Activated naive CD4-positive, alpha-beta T cell (primary cell): ENCODE measurements at regions not wholly inside any gene's neighbourhood (a gene's known extent, or its start where the extent isn't known, plus 50 kb on each side); places are given as distances from the start of the nearest gene placed in this dataset.
"Not testable (repeated sequence)": the region's sequence is repeated elsewhere in the genome, so short reads cannot be mapped to it uniquely, and the experiment has no call there.

Experiments used
- DNase-seq, 4 experiments: peaks; one replicate each; lab custom pipeline; 2025; lab: John Stamatoyannopoulos, UW

DNA sequence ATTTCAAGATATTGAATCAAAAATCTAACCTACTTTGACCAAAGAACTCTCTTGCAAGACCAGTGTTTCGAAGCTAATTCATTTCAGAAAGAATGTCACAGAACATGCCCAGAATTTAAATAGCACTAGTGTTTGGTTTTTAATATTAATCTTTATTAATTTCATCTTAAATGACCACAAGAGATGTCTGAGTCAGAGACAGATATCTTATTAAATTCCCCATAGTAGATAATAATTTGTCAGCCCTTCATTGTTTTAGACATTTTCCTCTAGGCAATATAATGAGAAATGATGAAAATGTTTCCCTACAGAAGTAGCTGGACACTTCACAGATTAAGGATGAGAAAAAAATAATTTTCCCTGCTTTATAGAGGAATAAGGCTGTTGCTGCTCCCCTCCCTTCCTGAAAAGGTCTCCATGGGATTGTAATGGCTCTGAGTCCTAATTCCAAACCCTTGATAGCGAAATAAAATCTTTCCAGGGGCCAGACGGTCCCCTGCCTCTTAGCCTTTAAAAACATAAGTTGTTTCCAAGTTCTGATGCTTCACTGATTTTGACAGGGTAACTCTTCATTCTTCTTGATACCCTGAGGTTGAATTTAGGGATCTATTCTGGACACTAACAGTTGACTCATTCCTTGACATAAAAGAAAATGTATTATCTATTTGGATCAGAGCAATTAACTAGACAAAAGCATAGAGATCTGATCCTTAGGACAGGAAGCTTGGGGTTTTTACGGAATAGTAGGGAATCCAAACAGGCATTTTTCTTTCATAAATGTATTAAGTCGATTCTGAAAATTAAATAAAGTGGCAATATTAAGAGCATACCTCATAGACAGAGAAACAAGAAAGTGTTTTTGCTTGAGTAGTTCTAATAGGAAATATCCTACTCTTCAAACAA, 820.8 kb downstream of the BRINP3 start:
- DNase-seq: no peak

DNA sequence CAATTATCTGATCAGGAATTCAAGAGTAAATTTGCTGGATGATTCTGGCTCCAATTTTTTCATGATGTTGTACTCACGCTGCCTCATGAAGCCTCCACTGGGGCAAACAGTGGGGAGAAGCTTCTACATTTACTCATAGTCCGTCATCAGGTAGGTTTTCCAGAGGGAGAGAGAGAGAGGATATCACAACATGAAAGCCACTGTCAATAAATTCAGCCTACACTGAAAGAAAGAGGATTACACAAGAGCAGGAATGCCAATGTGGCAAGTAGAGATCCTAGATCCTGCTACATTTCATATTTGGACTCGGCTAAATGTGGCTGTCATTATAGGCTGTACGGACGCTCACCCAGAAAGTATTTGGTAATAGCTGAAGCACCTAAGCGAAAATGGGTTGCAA, 819.9 kb downstream of the BRINP3 start:
- DNase-seq: no peak

DNA sequence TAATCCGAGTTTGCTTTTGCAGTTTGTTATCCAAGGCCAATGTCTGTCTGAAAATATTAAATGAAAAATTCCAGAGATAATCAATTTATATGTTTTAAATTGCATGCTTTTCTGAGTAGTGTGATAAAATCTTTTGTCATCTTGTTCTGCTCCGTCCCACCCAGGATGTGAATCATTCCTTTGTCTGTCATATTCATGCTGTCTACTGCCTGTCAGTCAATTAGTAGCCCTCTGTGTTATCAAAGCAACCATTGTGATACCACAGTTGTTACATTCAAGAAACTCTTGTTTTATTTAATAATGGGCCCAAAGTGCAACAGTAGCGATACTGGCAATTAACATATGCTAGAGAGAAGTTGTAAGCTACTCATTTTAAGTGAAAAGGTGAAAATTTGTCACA, 819.3 kb downstream of the BRINP3 start:
- DNase-seq: no peak

DNA sequence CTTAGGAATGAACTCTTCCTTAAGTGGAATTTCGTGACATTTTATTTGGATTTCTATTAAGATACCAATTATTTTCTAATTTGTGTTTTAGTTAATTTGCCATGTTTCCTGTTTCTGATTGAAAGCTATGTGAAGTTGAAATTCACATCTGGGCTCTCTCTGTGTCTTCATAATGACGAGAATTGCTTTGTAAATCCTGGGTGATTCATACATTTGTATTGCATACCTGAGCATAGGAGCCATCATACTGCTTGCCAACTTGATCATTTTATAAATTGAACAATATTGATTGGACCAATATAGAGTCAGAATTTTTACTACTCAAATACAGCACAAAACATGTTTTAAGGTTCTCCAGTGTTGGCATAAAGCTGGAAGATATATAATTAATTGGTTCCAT, 817.9 kb downstream of the BRINP3 start:
- DNase-seq: no peak

DNA sequence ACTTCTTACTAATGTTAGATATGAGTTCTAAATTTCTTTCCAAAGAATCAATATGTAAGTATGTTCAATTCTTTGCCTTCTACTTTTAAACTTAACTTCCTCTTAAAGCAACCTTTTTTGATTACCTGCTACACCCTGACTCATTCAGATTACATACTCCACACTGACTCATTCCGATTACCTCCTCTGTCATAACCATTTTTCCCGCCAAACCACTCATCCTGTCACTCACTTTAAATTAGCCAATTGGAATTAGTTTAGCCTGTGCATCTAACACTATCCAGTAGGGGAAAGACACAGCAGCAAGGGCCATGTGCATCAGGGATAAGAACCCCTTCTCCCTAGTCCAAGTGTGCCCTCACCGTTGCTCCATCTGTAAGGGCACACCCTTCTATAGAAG, 815.5 kb downstream of the BRINP3 start:
- no peak for DNase-seq

DNA sequence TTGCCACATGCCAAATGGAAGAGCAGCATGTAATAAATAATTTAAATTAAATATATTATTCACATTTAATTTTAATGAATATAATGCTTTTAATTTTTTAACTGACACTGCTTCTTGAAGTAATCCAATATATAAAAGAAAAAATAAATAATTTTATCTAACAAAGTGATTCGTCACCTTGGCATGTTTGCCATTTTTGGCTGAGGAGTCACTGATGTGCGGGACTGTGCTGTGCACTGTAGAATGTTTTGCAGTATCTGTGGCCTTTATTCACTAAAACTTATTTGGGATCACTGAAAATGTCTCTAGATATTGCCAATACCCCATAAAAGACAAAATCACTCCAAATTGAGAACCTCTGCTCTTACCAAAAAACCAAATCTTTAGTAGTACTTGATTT, 807.8 kb downstream of the BRINP3 start:
- no peak for DNase-seq

DNA sequence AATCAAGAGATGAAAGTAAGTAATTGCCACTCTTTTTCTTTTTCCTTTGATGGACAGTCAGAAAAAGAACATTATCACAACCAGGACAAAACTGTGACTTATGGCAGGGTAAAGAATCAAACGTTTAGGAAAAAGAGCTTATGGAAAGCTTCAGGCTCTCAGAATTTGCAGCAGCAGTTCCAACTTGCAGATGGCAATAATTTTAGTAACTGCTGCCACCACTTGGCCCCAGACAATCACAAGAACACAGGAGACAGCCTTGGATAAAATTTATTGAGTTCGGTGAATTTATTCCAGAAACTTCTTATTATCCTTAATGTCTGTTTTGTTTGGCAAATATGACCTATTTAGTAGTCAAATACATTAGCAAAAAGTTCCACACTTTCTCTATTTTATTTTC, 804.4 kb downstream of the BRINP3 start:
- DNase-seq: no peak

DNA sequence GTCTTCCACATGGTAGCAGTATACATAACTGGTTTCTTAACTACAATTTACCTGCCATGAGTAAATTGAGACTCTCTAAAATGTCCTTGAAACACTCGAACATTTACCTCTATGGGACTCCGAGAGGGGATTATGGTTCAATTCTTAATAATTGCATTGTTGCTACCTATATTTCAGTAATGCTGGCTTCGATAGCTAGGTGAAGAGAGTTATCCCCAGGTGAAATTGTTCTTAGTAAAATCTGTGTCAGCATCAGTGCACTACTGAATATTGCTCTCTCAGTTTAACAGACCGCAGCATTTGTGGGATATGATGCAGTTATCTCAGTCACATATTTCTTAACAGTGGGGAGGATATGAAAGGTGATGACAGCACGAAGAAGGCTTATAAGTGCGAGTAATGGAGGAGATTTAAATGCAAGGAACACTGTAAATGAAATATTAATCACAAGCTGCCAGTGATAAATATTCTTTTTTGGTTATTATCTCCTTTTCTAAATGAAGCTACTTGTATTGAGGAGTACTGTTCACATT, 801.9 kb downstream of the BRINP3 start:
- no peak for DNase-seq

DNA sequence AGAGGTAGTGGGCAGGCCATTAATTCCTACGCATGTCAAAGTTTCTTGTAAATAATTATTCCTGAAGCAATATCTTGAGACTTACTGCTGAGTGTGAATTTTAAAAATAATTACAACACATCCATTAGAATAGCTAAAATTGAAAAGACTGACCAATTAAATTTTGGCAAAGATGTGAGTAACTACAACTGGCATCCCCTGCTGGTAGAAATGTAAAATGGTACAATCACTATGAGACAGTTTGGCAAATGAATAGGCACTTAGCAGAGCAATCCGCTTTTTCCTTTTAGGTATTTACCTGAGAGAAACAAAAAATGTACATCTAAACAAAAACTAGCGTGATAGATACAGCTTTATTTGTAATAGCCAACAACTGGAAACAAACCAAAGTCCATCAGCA, 798.9 kb downstream of the BRINP3 start:
- DNase-seq: no peak

DNA sequence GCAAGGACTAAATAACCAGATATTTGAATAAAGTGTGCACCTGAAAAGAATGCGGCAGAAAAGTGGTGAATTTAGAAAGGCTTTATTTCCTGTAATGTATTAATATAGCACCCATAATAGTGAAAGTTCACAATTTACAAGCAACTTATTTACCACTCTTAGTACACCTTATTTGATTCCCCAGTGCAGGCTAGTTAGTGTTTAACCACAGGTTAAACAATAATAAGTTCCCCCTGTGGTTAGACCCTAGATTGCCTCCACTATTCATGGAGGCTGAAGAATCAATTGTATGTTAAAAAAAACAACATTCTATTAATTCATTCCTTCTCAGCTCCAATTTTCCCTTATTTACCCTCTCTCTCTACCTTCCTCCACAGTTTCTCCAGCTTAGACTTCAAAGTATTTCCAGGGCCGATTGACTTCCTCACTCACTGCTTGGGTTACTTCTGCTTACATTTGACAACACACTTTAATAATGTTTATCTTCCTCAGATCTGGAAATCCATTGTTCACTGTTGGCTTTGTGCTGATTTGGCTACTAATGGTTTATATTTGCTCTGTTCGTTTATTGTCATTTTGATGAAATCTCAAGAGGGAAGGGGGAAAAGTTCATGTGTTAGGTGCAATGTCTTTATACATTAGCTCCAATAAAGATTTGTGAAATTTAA, 796.3 kb downstream of the BRINP3 start:
- no peak for DNase-seq

DNA sequence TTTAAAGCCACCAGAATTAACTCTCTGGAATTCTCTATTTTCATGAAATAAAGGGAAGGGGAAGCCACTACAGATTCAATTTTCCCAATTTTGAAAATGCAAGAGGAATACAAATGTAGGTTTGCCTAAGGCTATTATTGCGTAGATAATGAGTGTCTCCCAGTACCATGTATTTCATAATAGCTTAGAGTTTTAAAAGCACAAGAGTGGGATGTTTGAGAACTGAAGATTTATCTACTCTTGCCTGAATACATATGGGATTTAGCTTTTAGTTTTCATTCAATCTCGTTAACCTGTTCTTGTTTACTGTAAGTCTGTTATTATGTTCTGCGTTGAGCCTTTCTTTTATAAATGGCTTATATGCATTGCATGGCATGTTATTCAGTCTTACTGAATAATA, 795.1 kb downstream of the BRINP3 start:
- DNase-seq: no peak

DNA sequence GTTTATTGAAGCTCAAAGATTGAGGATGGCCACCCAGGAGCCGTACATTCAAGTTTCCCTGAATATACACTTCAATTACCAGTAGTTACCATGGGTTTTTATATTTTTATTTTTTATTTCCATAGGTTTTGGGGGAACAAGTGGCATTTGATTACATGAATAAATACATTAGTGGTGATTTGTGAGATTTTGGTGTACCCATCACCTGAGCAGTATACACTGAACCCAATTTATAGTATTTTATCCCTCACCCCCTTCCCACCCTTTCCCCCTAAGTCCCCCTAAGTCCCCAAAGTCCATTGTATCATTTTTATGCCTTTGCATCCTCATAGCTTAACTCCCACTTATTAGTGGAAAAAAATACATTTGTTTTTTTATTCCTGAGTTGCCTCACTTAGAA, 791.4 kb downstream of the BRINP3 start:
- DNase-seq: no peak

DNA sequence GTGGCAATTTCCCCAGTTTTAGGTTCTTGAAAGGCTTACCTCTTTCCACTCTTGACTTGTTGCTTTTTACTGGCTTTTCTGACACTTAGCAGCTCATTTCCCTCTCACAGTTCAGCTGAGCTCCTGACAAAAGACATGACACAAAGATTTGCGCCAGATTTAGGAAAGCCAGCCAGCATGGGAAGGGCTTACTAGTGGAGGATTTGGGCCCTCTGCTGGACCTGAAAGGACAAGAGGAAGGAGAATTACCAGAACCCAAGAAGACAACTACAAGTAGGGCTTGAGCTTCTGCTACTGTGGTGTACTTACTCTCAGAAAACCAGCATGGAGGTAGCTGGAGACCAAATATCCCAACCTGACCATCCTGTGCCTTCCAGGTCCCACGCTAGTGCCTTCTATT, 784.5 kb downstream of the BRINP3 start:
- DNase-seq: no peak

DNA sequence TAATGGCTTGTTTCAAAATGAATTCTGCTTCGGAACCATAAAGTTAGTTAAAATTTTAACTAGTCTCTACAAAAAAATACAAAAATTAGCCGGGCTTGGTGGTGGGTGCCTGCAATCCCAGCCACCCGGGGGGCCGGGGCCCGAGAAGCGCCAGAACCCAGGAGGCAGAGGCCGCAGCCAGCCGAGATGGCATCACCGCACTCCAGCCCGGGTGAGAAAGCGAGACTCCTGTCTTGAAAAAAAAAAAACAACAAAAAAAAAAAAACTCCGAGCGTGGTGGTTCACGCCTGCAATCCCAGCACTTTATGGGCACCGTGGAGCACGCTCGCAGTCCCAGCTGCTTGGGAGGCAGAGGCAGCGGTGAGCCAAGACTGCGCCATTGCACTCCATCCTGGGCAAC, 781.4 kb downstream of the BRINP3 start:
- DNase-seq: no peak

DNA sequence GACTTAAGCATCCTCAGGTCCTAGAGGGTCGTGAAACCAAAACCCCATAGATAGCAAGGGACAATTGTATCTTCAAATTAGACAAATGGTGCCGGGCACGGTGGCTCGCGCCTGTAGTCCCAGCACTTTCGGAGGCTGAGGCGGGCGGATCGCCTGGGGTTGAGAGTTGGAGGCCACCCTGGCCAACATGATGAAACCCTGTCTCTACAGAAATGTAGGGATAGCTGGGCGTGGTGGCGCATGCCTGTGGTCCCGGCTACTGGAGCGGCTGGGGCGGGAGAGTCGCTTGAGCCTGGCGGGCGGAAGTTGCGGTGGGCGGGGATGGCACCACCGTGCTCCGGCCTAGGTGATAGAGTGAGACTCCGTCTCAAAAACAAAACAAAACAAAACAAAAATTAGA, 780.6 kb downstream of the BRINP3 start:
- DNase-seq: no peak

DNA sequence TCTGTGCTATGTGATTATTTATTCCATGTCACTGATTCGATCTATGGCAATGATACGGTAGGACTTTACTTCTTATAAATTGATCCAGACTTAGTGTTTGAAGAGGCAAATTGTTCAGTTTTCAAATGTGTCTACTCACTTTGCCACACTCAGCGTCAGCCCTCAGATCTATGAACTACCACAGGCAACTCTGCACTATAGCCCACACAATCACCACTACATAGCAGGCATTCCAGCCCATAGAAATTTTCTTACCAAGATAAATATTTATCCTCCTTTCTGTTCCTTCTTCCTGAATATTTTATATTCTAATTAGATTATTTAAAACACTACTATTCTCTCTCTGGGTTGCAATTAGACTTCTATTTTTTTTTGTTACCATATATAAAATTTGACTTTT, 776.1 kb downstream of the BRINP3 start:
- no peak for DNase-seq

DNA sequence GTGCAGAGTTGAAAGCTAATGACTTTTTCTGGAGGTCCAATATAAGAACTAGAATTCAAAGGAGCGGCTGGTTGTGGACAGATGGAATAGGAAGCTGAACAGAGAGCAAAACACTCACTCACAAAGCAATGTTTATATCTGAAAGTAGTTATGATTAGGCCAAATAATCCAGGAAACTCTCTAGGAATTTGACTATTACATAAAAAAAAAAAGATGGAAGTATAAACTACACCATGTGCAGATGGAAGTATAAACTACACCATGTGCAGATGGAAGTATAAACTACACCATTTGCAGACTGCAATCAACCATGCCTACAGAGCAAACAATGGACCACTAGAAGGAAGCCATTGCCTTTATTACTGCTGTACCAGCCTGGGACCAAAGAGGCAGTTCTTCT, 771.1 kb downstream of the BRINP3 start:
- no peak for DNase-seq

DNA sequence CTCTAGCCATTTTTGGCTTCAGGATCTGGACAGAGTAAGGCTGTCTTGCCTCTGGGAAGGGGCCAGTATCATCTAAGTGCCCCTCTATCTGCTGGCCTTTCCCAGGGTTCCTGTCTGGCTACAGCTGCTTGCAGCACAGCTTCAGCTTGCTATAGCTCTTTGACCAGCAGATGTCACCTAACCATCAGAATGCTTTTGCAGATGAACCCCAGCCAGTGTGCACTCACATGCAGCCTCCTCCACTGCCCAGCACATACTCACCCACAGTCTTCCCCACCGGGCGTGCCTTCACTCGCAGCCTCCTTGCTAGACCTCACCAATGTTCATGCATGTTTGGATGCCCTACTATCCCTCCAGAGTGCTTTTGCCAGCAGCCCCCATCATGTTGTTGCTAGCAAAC, 769.0 kb downstream of the BRINP3 start:
- no peak for DNase-seq

DNA sequence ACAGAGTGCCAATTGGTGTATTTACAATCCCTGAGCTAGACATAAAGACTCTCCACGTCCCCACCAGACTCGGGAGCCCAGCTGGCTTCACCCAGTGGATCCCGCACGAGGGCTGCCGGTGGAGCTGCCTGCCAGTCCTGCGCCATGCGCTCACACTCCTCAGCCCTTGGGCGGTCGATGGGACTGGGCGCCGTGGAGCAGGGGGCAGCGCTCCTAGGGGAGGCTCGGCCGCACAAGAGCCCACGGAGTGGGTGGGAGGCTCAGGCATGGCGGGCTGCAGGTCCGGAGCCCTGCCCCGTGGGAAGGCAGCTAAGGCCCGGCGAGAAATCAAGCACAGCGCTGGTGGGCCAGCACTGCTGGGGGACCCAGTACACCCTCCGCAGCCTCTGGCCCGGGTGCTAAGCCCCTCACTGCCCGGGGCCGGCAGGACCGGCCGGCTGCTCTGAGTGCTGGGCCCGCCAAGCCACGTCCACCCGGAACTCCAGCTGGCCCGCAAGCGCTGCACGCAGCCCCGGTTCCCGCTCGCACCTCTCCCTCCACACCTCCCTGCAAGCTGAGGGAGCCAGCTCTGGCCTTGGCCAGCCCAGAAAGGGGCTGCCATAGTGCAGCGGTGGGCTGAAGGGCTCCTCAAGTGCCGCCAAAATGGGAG, 759.4 kb downstream of the BRINP3 start:
- DNase-seq: not testable (repeated sequence)

DNA sequence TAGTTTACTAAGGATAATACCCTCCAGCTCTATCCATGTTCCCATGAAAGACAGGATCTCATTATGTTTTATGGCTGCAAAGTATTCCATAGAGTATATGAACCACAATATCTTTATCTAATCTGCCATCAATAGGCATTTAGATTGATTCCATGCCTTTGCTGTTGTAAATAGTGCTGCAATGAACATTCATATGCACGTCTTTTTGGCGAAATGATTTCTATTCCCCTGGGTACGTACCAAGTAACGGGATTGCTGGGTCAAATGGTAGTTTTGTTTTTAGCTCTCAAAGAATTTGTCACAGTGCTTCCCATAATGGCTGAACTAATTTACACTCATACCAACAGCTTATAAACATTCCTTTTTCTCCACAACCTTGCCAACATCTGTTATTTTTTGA, 750.9 kb downstream of the BRINP3 start:
- DNase-seq: no peak

DNA sequence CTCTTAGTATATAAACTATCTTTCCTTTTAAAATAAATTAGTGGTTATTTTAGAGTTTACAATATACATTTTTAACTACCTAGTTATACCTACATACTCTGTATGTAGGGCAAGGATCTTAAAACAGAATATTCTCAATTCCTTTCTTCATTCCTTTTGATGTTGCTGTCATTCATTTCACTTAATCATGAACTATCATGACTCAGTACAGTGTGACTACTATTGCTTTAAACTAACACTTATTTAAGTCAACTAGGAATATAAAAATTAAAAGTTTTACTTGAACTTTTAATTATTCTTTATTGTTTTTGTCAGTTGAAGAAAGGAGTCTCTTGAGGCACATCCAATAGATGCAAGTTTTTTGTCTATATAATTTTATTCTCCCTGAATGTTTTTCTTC, 726.4 kb downstream of the BRINP3 start:
- no peak for DNase-seq

DNA sequence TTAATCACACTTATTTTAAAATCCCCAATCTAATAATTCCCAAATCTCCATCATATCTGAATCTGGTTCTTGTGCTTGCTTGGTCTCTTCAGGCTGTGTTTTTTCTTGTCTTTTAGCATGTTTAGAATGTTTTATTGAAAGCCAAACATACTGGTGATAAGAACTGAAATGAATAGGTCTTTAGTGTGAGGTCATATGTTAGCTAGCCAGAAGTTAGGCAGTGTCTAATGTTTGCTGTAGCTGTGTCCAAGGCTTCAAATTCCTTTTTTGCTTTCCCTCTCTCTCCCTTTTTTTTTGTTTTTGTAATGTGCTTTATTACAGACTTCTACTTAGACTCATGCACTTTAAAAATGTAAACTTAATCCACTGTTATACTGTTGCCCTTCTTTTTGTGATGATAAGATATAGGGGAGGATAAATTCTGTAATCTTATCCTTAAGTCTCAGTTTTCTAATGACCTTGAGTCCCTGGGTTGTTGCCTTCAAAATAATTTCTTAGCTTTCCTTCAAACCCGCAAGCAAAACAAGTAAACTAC, 725.1 kb downstream of the BRINP3 start:
- DNase-seq: no peak

DNA sequence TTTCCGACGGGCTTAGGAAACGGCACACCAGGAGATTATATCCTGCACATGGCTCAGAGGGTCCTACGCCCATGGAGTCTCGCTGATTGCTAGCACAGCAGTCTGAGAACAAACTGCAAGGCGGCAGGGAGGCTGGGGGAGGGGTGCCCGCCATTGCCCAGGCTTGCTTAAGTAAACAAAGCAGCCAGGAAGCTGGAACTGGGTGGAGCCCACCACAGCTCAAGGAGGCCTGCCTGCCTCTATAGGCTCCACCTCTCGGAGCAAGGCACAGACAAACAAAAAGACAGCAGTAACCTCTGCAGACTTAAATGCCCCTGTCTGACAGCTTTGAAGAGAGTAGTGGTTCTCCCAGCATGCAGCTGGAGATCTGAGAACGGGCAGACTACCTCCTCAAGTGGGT, 722.6 kb downstream of the BRINP3 start:
- DNase-seq: not testable (repeated sequence)
